Caco-2 (cell line): ENCODE measurements at regions not wholly inside any gene's neighbourhood (a gene's known extent, or its start where the extent isn't known, plus 50 kb on each side); places are given as distances from the start of the nearest gene placed in this dataset. TPM values are rescaled to one million over a fixed set of nuclear protein-coding genes. Genes with fewer than 3 reads are reported as not detected.

Source experiments
- BruUV-seq: library from RNA; stranded (reverse); fragments of 400-500 nt; replicated peaks from 2 replicates; lab custom pipeline; 2021; lab: Mats Ljungman, UMichigan
- CTCF ChIA-PET: fragments of 300-600 bp; sonication (Branson Sonifier 250); formaldehyde crosslinking; loops from one replicate; lab custom pipeline; 2022; ENCODE audit warnings: antibody characterized with exemption; lab: Charles Lee
- POLR2A ChIA-PET: fragments of 300-600 bp; sonication (Branson Sonifier 250); formaldehyde crosslinking; loops from one replicate; lab custom pipeline; 2022; ENCODE audit warnings: antibody characterized with exemption; lab: Charles Lee
- DNase-seq, 2 experiments: peaks; one replicate each; pipeline versions ENCODE4 v3.0.0 to v3.0.0-alpha.2; 2020 to 2022
- H3K27me3 ChIP-seq: replicated peaks from 2 replicates; pipeline ENCODE4 v1.6.0; 2011; ENCODE audit warnings: low read length; ENCODE audit not compliant: control insufficient read depth, insufficient read depth
- H3K36me3 ChIP-seq: 2 replicates; pipeline ENCODE4 v1.5.1; 2011; ENCODE audit warnings: low read length; ENCODE audit not compliant: control insufficient read depth, insufficient read depth
- H3K4me1 ChIP-seq: fragments of 250-450 bp; sonication (Bioruptor Pico); 2 replicates; pipeline ENCODE4 v1.5.1; 2020; ENCODE audit warnings: mild to moderate bottlenecking
- H3K4me3 ChIP-seq: 2 replicates; pipeline ENCODE4 v1.5.1; 2011; ENCODE audit warnings: low read depth, mild to moderate bottlenecking, control low read depth, low read length
- H3K9me3 ChIP-seq: fragments of 250-450 bp; sonication (Bioruptor Pico); 2 replicates; pipeline ENCODE4 v1.5.1; 2020; ENCODE audit warnings: mild to moderate bottlenecking, moderate library complexity
- H3K27ac Mint-ChIP-seq: one replicate; pipeline ENCODE4 v1.8.0; 2022; ENCODE audit warnings: mixed read lengths; ENCODE audit not compliant: unreplicated experiment
- H3K27me3 Mint-ChIP-seq: one replicate; pipeline ENCODE4 v1.8.0; 2022; ENCODE audit warnings: mixed read lengths; ENCODE audit not compliant: insufficient read depth, unreplicated experiment
- H3K36me3 Mint-ChIP-seq: one replicate; pipeline ENCODE4 v1.8.0; 2022; ENCODE audit warnings: mild to moderate bottlenecking, mixed read lengths; ENCODE audit not compliant: insufficient read depth, unreplicated experiment
- H3K4me1 Mint-ChIP-seq: one replicate; pipeline ENCODE4 v1.8.0; 2022; ENCODE audit warnings: low read depth, mixed read lengths; ENCODE audit not compliant: unreplicated experiment
- H3K4me3 Mint-ChIP-seq: one replicate; pipeline ENCODE4 v1.8.0; 2022; ENCODE audit warnings: mild to moderate bottlenecking, moderate library complexity, mixed read lengths; ENCODE audit not compliant: unreplicated experiment
- H3K9me3 Mint-ChIP-seq: one replicate; pipeline ENCODE4 v1.8.0; 2022; ENCODE audit warnings: mixed read lengths; ENCODE audit not compliant: unreplicated experiment
- intact Hi-C: fragments of 100-400 bp; cut with micrococcal nuclease; formaldehyde crosslinking; loops from one replicate; pipeline ENCODE4 v1.10.0; 2022; ENCODE audit not compliant: unreplicated experiment
- microRNA-seq: library from miRNA; unstranded; fragments of <30 nt; microRNA quantifications from one replicate; pipeline ENCODE4 v1.2.0, GENCODE V29; 2022
- TF ChIP-seq, protein P1 (sequence below), 2 experiments: fragments of 200-600 bp in 1 of 2; IDR thresholded peaks; 1 replicate in 1 of 2; 2 replicates in 1 of 2; pipeline versions ENCODE4 v1.5.1 to v1.8.0; 2011 to 2022; ENCODE audit warnings: antibody characterized with exemption in 1 of 2, control low read depth in 1 of 2, inconsistent platforms in 1 of 2, low read depth in 1 of 2, low read length in 1 of 2, mild to moderate bottlenecking in 1 of 2, moderate library complexity in 1 of 2; ENCODE audit not compliant: insufficient read depth in 1 of 2, severe bottlenecking in 1 of 2, unreplicated experiment in 1 of 2

DNA sequence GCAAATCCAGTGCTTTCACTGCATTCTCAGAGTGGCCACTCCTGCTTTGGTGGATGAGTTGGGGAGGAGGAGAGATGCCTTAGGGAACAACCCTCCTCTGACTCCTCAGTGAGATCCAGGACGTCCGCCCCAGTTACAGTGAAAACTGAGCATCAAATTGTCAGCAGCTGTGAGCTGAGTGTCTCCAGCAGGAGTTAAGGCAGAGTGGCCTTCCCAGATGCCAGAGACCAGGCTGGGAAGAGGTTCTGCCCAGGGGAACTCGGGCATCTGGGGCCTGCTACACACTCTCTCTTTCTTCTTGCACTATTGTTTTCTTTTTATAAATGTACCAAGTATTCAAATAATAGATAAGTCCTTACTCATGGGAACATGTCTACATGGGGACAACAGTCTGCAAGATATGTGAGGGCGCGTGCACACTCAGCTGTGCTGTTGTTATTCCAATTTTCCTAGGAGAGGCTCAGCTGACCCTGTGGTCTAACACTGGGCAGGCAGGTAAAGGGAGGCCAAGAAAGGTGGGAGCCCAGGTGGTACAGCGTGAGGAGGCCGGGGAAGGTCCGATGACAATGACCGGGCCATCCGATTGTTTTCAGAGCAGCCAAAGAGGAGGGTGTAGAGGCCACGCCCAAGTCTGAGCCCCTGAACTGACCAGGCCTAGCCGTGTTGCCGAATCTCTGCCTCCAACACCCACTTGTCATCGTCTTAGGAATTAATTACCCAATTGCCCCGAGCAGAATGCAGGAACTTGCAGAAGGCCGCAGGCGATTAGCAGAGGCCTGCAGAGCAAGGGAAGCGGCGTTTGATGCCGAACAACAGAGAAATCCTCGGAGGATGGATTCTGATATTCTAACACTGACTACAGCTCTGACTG lies 166.9 kb downstream of the ANAPC1 start:
- no peak for DNase-seq
- no peak overlapping the region for H3K4me3 Mint-ChIP-seq
- no peaks in the 10 kb centered on the region for H3K4me1 Mint-ChIP-seq
- H3K36me3 Mint-ChIP-seq, result no peaks in the 10 kb centered on the region
- Histone ChIP-seq H3K27me3 (no peaks in the 10 kb centered on the region), H3K4me1 (no peaks in the 10 kb centered on the region), H3K36me3 (no peaks in the 10 kb centered on the region), H3K9me3 (peaks cover 4% of the 10 kb centered on the region; the same call in 1 of the 2 replicates), H3K4me3 (no peak overlapping the region)
- H3K27ac Mint-ChIP-seq, result no peak overlapping the region
- CTCF ChIA-PET, result no interaction called here
- H3K9me3 Mint-ChIP-seq, result peaks cover 6% of the 10 kb centered on the region
- intact Hi-C loops, result no loop called here
- H3K27me3 Mint-ChIP-seq, result no peaks in the 10 kb centered on the region
- BruUV-seq, result no TSS peak
- TF ChIP-seq, protein P1, sequence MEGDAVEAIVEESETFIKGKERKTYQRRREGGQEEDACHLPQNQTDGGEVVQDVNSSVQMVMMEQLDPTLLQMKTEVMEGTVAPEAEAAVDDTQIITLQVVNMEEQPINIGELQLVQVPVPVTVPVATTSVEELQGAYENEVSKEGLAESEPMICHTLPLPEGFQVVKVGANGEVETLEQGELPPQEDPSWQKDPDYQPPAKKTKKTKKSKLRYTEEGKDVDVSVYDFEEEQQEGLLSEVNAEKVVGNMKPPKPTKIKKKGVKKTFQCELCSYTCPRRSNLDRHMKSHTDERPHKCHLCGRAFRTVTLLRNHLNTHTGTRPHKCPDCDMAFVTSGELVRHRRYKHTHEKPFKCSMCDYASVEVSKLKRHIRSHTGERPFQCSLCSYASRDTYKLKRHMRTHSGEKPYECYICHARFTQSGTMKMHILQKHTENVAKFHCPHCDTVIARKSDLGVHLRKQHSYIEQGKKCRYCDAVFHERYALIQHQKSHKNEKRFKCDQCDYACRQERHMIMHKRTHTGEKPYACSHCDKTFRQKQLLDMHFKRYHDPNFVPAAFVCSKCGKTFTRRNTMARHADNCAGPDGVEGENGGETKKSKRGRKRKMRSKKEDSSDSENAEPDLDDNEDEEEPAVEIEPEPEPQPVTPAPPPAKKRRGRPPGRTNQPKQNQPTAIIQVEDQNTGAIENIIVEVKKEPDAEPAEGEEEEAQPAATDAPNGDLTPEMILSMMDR (IDR thresholded peaks at IDR 0.05; ENCODE audit: insufficient read depth in 1 of 2, low read depth in 1 of 2, low read length in 1 of 2, severe bottlenecking in 1 of 2, unreplicated experiment in 1 of 2), result no peak
- POLR2A ChIA-PET, result no interaction called here

Small RNA genes lying in the stretch of these regions (microRNA-seq; reads per million reads assigned to microRNA genes)
- not detected for gene MIR4435-2
